Fibroblast of lung (primary cell): ENCODE measurements at regions not wholly inside any gene's neighbourhood (a gene's known extent, or its start where the extent isn't known, plus 50 kb on each side); places are given as distances from the start of the nearest gene placed in this dataset.

ENCODE experiments used
- CTCF ChIP-seq, 2 donors: IDR thresholded peaks in 1 of 2; conservative IDR thresholded peaks in 1 of 2; 1 replicate in 1 of 2; 2 replicates in 1 of 2; pipeline ENCODE4 v1.5.1; 2011 to 2012; ENCODE audit warnings: low read length in 2 of 2, control low read depth in 1 of 2, inconsistent platforms in 1 of 2, low read depth in 1 of 2, mild to moderate bottlenecking in 1 of 2
- EZH2 ChIP-seq: IDR thresholded peaks from 2 replicates; pipeline ENCODE4 v1.5.1; 2012; ENCODE audit warnings: low read length, control low read depth, mild to moderate bottlenecking; ENCODE audit errors: missing control alignments

- TF ChIP-seq EZH2 (no peak), CTCF (conservative IDR thresholded peaks at IDR 0.05 in 1 of 2, IDR thresholded peaks at IDR 0.05 in 1 of 2; ENCODE audit: low read depth in 1 of 2, low read length in 2 of 2) (no peak)
Measured at GRCh38 chr17:36746381-36747053, 145.1 kb downstream of the MRM1 start.
